ENCODE measurements at regions not wholly inside any gene's neighbourhood (a gene's known extent, or its start where the extent isn't known, plus 50 kb on each side); places are given as distances from the start of the nearest gene placed in this dataset.

DNA sequence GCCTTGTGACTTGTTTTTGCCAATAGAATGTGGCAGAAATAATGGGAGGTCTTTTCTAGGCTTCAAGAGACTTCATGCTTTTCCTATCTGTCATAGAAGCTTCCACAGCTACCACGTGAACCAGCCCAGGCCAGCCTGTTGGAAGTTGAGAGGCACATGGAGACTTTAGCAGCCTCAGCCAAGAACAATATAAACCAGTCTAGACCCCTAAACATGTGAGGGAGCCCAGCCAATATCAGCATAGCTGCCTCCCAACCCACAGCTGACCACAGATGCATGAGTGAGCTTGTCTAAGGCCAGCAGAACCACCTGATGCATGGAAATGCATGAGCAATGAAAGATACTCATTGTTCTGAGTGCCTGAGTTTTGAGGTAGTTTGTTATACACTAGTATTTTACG is 540.7 kb upstream of the BTBD3 start:
- TF ChIP-seq JUND (IDR thresholded peaks at IDR 0.05; ENCODE audit: low read depth, low read length) (no peak), YBX1 (IDR thresholded peaks at IDR 0.05) (no peak), FOXK2 (IDR thresholded peaks at IDR 0.05) (no peak), SPI1 (IDR thresholded peaks at IDR 0.05; ENCODE audit: borderline replicate concordance, insufficient read depth, low read depth, low read length) (no peak), PAX5 (IDR thresholded peaks at IDR 0.05; ENCODE audit: borderline replicate concordance, low read depth, low read length) (no peak), SP1 (IDR thresholded peaks at IDR 0.05; ENCODE audit: low read depth, low read length) (no peak), SUZ12 (IDR thresholded peaks at IDR 0.05; ENCODE audit: unreplicated experiment) (no peak), CREM (IDR thresholded peaks at IDR 0.05; ENCODE audit: low read depth) (no peak), TAF1 (IDR thresholded peaks at IDR 0.05; ENCODE audit: borderline replicate concordance, low read depth, low read length) (no peak), KDM1A (IDR thresholded peaks at IDR 0.05; ENCODE audit: borderline replicate concordance) (no peak)
- TF ChIP-seq, protein P1, sequence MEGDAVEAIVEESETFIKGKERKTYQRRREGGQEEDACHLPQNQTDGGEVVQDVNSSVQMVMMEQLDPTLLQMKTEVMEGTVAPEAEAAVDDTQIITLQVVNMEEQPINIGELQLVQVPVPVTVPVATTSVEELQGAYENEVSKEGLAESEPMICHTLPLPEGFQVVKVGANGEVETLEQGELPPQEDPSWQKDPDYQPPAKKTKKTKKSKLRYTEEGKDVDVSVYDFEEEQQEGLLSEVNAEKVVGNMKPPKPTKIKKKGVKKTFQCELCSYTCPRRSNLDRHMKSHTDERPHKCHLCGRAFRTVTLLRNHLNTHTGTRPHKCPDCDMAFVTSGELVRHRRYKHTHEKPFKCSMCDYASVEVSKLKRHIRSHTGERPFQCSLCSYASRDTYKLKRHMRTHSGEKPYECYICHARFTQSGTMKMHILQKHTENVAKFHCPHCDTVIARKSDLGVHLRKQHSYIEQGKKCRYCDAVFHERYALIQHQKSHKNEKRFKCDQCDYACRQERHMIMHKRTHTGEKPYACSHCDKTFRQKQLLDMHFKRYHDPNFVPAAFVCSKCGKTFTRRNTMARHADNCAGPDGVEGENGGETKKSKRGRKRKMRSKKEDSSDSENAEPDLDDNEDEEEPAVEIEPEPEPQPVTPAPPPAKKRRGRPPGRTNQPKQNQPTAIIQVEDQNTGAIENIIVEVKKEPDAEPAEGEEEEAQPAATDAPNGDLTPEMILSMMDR (IDR thresholded peaks at IDR 0.05 in 2 of 3, conservative IDR thresholded peaks at IDR 0.05 in 1 of 3; ENCODE audit: control insufficient read depth in 2 of 3, extremely low read depth in 1 of 3, insufficient read depth in 1 of 3, low read depth in 3 of 3, low read length in 3 of 3), result no peak
- TF ChIP-seq, protein P2, sequence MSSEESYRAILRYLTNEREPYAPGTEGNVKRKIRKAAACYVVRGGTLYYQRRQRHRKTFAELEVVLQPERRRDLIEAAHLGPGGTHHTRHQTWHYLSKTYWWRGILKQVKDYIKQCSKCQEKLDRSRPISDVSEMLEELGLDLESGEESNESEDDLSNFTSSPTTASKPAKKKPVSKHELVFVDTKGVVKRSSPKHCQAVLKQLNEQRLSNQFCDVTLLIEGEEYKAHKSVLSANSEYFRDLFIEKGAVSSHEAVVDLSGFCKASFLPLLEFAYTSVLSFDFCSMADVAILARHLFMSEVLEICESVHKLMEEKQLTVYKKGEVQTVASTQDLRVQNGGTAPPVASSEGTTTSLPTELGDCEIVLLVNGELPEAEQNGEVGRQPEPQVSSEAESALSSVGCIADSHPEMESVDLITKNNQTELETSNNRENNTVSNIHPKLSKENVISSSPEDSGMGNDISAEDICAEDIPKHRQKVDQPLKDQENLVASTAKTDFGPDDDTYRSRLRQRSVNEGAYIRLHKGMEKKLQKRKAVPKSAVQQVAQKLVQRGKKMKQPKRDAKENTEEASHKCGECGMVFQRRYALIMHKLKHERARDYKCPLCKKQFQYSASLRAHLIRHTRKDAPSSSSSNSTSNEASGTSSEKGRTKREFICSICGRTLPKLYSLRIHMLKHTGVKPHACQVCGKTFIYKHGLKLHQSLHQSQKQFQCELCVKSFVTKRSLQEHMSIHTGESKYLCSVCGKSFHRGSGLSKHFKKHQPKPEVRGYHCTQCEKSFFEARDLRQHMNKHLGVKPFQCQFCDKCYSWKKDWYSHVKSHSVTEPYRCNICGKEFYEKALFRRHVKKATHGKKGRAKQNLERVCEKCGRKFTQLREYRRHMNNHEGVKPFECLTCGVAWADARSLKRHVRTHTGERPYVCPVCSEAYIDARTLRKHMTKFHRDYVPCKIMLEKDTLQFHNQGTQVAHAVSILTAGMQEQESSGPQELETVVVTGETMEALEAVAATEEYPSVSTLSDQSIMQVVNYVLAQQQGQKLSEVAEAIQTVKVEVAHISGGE (CRISPR knock-in tag; IDR thresholded peaks at IDR 0.05), result no peak
- TF ChIP-seq, protein P3, sequence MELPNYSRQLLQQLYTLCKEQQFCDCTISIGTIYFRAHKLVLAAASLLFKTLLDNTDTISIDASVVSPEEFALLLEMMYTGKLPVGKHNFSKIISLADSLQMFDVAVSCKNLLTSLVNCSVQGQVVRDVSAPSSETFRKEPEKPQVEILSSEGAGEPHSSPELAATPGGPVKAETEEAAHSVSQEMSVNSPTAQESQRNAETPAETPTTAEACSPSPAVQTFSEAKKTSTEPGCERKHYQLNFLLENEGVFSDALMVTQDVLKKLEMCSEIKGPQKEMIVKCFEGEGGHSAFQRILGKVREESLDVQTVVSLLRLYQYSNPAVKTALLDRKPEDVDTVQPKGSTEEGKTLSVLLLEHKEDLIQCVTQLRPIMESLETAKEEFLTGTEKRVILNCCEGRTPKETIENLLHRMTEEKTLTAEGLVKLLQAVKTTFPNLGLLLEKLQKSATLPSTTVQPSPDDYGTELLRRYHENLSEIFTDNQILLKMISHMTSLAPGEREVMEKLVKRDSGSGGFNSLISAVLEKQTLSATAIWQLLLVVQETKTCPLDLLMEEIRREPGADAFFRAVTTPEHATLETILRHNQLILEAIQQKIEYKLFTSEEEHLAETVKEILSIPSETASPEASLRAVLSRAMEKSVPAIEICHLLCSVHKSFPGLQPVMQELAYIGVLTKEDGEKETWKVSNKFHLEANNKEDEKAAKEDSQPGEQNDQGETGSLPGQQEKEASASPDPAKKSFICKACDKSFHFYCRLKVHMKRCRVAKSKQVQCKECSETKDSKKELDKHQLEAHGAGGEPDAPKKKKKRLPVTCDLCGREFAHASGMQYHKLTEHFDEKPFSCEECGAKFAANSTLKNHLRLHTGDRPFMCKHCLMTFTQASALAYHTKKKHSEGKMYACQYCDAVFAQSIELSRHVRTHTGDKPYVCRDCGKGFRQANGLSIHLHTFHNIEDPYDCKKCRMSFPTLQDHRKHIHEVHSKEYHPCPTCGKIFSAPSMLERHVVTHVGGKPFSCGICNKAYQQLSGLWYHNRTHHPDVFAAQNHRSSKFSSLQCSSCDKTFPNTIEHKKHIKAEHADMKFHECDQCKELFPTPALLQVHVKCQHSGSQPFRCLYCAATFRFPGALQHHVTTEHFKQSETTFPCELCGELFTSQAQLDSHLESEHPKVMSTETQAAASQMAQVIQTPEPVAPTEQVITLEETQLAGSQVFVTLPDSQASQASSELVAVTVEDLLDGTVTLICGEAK (IDR thresholded peaks at IDR 0.05; ENCODE audit: borderline replicate concordance), result no peak

All from GM12878 (cell line).